SH-SY5Y (cell line): ENCODE measurements at regions not wholly inside any gene's neighbourhood (a gene's known extent, or its start where the extent isn't known, plus 50 kb on each side); places are given as distances from the start of the nearest gene placed in this dataset.

ENCODE experiments used
- GATA2 ChIP-seq: IDR thresholded peaks from 2 replicates; pipeline ENCODE4 v1.6.1; 2011; ENCODE audit warnings: mild to moderate bottlenecking, low read depth, low read length
- GATA3 ChIP-seq: IDR thresholded peaks from 2 replicates; pipeline ENCODE4 v1.6.1; 2011; ENCODE audit warnings: low read depth, mild to moderate bottlenecking, low read length, moderate library complexity

DNA sequence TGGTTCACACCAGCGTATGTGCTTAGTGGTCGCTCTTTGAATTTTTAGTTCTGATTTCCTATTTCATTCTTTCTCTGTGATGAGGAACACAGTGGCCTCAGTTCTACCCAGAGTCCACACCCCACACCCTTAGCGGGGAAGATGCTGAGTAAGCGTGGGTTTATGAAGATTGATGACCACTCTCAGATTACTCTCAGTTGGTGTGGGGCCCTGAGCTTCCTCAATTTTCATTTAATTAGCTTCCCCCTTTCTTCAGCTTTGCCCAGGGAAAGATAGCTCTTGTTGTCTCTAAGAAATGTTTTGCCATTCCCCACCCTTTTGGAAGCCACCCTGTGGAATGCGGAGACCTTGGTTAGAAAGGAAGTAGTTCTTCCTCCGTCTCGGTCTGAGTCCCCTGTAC lies 299.9 kb upstream of the PROX1 start:
- TF ChIP-seq GATA3 (no peak), GATA2 (no peak)
